ENCODE measurements at regions not wholly inside any gene's neighbourhood (a gene's known extent, or its start where the extent isn't known, plus 50 kb on each side); places are given as distances from the start of the nearest gene placed in this dataset.

DNA sequence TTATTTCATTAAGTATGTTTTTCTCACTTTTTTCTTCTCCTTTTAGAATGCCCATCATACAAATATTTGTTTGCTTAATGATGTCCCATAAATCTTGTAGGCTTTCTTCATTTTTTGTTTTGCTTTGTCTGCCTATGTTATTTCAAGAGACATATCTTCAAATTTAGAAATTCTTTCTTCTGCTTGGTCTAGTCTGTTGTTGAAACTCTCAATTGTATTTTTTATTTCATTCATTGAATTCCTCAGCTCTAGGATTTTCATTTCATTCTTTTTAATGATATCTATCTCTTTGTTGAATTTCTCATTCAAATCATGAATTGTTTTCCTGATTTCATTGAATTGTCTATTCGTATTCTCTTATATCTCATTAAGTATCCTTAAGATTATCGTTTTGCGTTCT, 125.1 kb upstream of the VIPR2 start:
- Histone ChIP-seq H3K36me3 (ENCODE audit: control insufficient read depth in 2 of 2, insufficient read depth in 2 of 2, low read length in 2 of 2) (no peaks in the 10 kb centered on the region), H3K27ac (ENCODE audit: low read length) (no peak overlapping the region), H3K4me3 (ENCODE audit: low read length in 2 of 2) (no peak overlapping the region), H3K9me3 (ENCODE audit: control insufficient read depth in 2 of 2, low read length in 2 of 2) (peaks cover 2 to 11% of the 10 kb centered on the region in 2 donors), H3K4me1 (ENCODE audit: control insufficient read depth, insufficient read depth, low read length) (no peaks in the 10 kb centered on the region), H3K27me3 (ENCODE audit: control insufficient read depth in 1 of 2, insufficient read depth in 2 of 2, low read length in 2 of 2) (no peaks in the 10 kb centered on the region), H3K9ac (ENCODE audit: low read length in 2 of 2) (no peak overlapping the region)

DNA sequence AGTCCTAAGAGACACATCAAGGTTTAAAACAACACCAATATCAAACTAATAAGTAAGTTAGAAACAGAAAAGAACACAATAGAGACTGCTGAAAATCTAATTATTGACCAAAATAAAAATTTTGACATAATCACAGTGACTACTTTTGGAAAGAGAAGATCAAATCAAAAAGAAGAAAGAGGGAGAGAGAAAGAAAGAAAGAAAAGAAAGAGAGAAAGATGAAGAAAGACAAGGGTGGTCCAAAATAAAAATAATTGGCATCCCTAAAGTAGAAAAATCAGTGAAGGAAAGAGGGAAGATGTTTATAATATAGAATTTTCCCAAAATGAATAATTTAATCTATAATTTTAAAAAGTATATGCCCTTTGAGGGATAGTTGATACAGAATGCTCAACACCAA, 118.8 kb upstream of the VIPR2 start:
- H3K27ac ChIP-seq (ENCODE audit: low read length) = no peak overlapping the region
- no peak overlapping the region for H3K4me3 ChIP-seq (ENCODE audit: low read length in 2 of 2)
- no peak overlapping the region for H3K9ac ChIP-seq (ENCODE audit: low read length in 2 of 2)
- H3K27me3 ChIP-seq (ENCODE audit: control insufficient read depth in 1 of 2, insufficient read depth in 2 of 2, low read length in 2 of 2) = no peaks in the 10 kb centered on the region
- H3K9me3 ChIP-seq (ENCODE audit: control insufficient read depth in 2 of 2, low read length in 2 of 2) = no peaks in the 10 kb centered on the region
- H3K36me3 ChIP-seq (ENCODE audit: control insufficient read depth in 2 of 2, insufficient read depth in 2 of 2, low read length in 2 of 2) = no peaks in the 10 kb centered on the region
- no peaks in the 10 kb centered on the region for H3K4me1 ChIP-seq (ENCODE audit: control insufficient read depth, insufficient read depth, low read length)

DNA sequence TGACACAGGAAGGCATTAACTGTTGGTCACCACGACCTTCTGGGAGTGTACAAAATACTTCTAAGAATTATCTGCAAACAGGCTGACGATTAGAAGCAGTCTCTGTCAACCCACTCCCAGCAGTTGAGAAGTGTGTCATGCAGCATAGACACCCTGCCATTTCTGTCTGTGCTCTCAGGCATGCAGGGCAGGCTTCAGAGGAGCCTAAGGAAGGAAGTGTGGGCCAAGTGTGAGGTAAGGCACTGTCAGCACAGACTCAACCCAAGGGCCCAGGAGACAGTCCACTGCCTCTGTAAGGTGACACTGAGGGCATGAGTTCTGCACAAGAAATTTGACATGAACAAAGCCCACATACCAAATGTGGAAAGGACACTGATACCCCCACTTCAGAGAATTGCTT, 109.0 kb upstream of the VIPR2 start:
- no peak overlapping the region for H3K4me3 ChIP-seq (ENCODE audit: low read length in 2 of 2)
- no peaks in the 10 kb centered on the region for H3K9me3 ChIP-seq (ENCODE audit: control insufficient read depth in 2 of 2, low read length in 2 of 2)
- no peak overlapping the region for H3K9ac ChIP-seq (ENCODE audit: low read length in 2 of 2)
- H3K27me3 ChIP-seq (ENCODE audit: control insufficient read depth in 1 of 2, insufficient read depth in 2 of 2, low read length in 2 of 2) = peaks cover 0 to 7% of the 10 kb centered on the region in 2 donors
- H3K36me3 ChIP-seq (ENCODE audit: control insufficient read depth in 2 of 2, insufficient read depth in 2 of 2, low read length in 2 of 2) = no peaks in the 10 kb centered on the region
- H3K27ac ChIP-seq (ENCODE audit: low read length) = no peak overlapping the region
- peaks cover 2% of the 10 kb centered on the region for H3K4me1 ChIP-seq (ENCODE audit: control insufficient read depth, insufficient read depth, low read length)

DNA sequence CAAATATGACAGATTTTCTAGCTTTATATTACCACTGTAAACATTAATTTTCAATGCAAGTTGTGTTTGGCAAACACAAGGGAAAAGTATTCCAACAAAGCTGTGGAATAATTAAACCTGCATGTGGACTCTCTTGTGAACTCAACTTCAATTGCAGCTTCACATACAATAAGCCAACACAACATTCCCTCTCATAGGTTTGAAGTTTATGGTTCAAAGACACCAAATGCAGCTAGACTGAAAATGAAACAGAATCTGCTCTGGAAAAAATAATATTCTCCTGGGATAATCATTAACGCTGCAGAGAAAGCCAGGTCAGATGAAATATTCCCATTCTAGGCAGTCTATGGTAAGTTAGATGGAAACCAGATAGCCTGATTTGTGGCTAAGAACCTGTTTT, 105.8 kb upstream of the VIPR2 start:
- Histone ChIP-seq H3K27ac (ENCODE audit: low read length) (no peak overlapping the region), H3K9ac (ENCODE audit: low read length in 2 of 2) (no peak overlapping the region), H3K4me3 (ENCODE audit: low read length in 2 of 2) (no peak overlapping the region), H3K27me3 (ENCODE audit: control insufficient read depth in 1 of 2, insufficient read depth in 2 of 2, low read length in 2 of 2) (peaks cover 0 to 7% of the 10 kb centered on the region in 2 donors), H3K4me1 (ENCODE audit: control insufficient read depth, insufficient read depth, low read length) (peaks cover 2% of the 10 kb centered on the region), H3K9me3 (ENCODE audit: control insufficient read depth in 2 of 2, low read length in 2 of 2) (no peaks in the 10 kb centered on the region), H3K36me3 (ENCODE audit: control insufficient read depth in 2 of 2, insufficient read depth in 2 of 2, low read length in 2 of 2) (no peaks in the 10 kb centered on the region)

DNA sequence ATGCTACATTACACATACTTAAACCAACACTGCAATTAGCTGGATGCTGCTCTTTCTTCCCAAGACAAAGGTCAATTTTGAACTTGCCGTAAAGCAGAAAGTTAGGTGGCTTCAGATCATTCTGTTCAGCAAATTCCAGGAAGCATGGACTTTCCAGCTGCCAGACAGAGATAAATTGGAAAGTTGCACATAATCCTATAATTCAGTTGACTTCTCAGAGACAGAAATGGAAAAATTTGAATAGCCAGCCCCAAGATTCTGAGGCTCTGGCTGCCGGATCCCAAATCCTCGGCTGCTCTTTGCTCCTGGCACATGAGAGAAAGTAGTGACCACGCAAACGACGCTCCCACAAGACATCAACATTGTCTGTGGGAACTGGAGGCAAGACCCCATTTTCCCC, 105.0 kb upstream of the VIPR2 start:
- Histone ChIP-seq H3K4me3 (ENCODE audit: low read length in 2 of 2) (no peak overlapping the region), H3K27me3 (ENCODE audit: control insufficient read depth in 1 of 2, insufficient read depth in 2 of 2, low read length in 2 of 2) (peaks cover 0 to 7% of the 10 kb centered on the region in 2 donors), H3K9ac (ENCODE audit: low read length in 2 of 2) (no peak overlapping the region), H3K27ac (ENCODE audit: low read length) (no peak overlapping the region), H3K36me3 (ENCODE audit: control insufficient read depth in 2 of 2, insufficient read depth in 2 of 2, low read length in 2 of 2) (no peaks in the 10 kb centered on the region), H3K4me1 (ENCODE audit: control insufficient read depth, insufficient read depth, low read length) (peaks cover 2% of the 10 kb centered on the region), H3K9me3 (ENCODE audit: control insufficient read depth in 2 of 2, low read length in 2 of 2) (no peaks in the 10 kb centered on the region)

DNA sequence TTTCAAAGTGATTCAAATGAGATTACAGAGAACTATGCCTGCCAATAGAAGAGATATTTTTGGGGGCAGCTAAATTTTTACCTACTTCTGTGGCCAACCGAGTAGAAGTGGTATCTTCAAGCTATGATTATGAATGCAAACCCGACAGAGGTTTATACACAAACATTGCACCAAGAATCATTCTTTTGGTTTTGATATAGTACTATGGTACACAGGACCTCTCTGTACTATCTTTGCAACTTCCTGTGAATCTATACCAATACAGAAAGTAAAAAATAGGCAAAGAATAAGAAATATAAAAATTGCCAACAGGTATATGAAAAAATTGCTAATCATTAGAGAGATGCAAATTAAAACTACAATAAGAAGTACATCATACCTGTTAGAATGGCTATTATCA, 103.2 kb upstream of the VIPR2 start:
- Histone ChIP-seq H3K9ac (ENCODE audit: low read length in 2 of 2) (no peak overlapping the region), H3K27me3 (ENCODE audit: control insufficient read depth in 1 of 2, insufficient read depth in 2 of 2, low read length in 2 of 2) (peaks cover 0 to 7% of the 10 kb centered on the region in 2 donors), H3K36me3 (ENCODE audit: control insufficient read depth in 2 of 2, insufficient read depth in 2 of 2, low read length in 2 of 2) (no peaks in the 10 kb centered on the region), H3K9me3 (ENCODE audit: control insufficient read depth in 2 of 2, low read length in 2 of 2) (no peaks in the 10 kb centered on the region), H3K4me3 (ENCODE audit: low read length in 2 of 2) (no peak overlapping the region), H3K27ac (ENCODE audit: low read length) (no peak overlapping the region), H3K4me1 (ENCODE audit: control insufficient read depth, insufficient read depth, low read length) (peaks cover 2% of the 10 kb centered on the region)

DNA sequence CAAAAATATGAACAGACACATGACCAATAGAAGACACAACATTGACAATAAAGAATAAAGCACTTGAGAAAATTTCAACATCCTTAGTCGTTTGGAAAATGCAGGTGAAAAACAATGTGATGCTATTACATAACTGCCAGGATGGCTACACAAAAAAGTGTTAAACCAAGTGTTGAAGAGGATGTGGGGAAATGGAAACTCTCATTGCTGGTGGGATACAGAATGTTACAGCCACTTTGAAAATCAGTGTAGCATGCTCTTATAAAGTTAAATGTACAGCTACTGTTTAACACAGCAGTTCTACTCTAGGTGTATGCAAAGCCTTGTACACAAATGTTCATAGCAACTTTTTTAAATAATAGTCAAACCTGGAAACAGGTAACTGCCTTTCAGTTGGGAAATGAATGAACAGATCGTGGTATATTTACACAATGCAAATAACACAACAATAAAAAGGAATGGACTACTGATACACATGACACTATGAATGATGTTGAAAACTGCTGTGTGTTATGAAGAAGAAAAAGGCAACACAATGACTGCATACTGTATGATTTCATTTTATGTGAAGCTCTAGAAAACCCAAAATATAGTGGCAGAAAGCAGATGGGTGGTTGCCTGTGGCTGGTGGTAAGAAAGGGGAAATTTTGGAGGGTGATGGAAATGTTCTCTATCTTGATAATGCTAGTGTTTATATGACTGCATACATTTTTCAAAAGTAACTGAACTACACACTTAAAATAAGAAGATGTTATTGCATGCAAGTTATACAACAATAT, 102.2 kb upstream of the VIPR2 start:
- H3K27ac ChIP-seq (ENCODE audit: low read length) = no peak overlapping the region
- no peaks in the 10 kb centered on the region for H3K36me3 ChIP-seq (ENCODE audit: control insufficient read depth in 2 of 2, insufficient read depth in 2 of 2, low read length in 2 of 2)
- no peaks in the 10 kb centered on the region for H3K4me1 ChIP-seq (ENCODE audit: control insufficient read depth, insufficient read depth, low read length)
- H3K9me3 ChIP-seq (ENCODE audit: control insufficient read depth in 2 of 2, low read length in 2 of 2) = no peaks in the 10 kb centered on the region
- no peak overlapping the region for H3K9ac ChIP-seq (ENCODE audit: low read length in 2 of 2)
- no peak overlapping the region for H3K4me3 ChIP-seq (ENCODE audit: low read length in 2 of 2)
- H3K27me3 ChIP-seq (ENCODE audit: control insufficient read depth in 1 of 2, insufficient read depth in 2 of 2, low read length in 2 of 2) = no peaks in the 10 kb centered on the region

DNA sequence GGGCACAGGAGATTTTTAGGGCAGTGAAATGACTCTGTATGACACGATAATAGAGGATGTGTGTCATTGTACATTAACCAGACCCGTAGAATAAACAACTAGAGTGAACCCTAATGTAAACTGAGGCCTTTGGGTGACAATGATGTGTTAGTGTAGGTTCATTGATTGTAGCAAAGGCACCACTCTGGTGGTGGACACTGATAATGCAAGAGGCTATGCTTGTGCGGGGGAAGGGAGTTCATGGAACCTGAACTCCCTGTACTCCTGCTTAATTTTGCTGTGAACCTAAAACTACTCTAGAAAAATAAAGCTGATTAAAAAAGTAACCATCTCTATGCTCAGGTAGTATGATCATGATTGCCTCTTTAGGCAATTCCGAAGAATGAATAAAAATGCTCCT, 96.3 kb upstream of the VIPR2 start:
- Histone ChIP-seq H3K36me3 (ENCODE audit: control insufficient read depth in 2 of 2, insufficient read depth in 2 of 2, low read length in 2 of 2) (no peaks in the 10 kb centered on the region), H3K9ac (ENCODE audit: low read length in 2 of 2) (no peak overlapping the region), H3K4me3 (ENCODE audit: low read length in 2 of 2) (no peak overlapping the region), H3K4me1 (ENCODE audit: control insufficient read depth, insufficient read depth, low read length) (peaks cover 3% of the 10 kb centered on the region), H3K27me3 (ENCODE audit: control insufficient read depth in 1 of 2, insufficient read depth in 2 of 2, low read length in 2 of 2) (peaks cover 0 to 2% of the 10 kb centered on the region in 2 donors), H3K9me3 (ENCODE audit: control insufficient read depth in 2 of 2, low read length in 2 of 2) (no peaks in the 10 kb centered on the region), H3K27ac (ENCODE audit: low read length) (no peak overlapping the region)

DNA sequence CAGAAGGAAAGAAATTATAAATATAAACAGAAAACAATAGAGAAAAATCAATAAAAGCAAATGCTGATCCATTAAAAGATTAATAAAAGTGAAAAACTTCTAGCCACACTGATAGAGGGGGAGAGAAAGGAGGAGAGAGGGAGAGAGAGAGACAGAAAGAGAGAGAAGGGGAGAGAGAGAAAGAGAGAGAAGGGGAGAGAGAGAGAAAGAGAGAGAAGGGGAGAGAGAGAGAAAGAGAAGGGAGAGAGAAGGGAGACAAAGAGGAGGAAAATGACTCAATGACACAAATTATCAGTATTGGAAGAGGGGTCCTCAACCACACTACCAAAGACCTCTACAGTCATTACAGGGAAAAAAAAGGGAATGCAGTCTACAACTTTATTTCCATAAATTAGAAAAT, 94.4 kb upstream of the VIPR2 start:
- Histone ChIP-seq H3K9me3 (ENCODE audit: control insufficient read depth in 2 of 2, low read length in 2 of 2) (no peaks in the 10 kb centered on the region), H3K9ac (ENCODE audit: low read length in 2 of 2) (no peak overlapping the region), H3K4me3 (ENCODE audit: low read length in 2 of 2) (no peak overlapping the region), H3K36me3 (ENCODE audit: control insufficient read depth in 2 of 2, insufficient read depth in 2 of 2, low read length in 2 of 2) (no peaks in the 10 kb centered on the region), H3K27ac (ENCODE audit: low read length) (no peak overlapping the region), H3K27me3 (ENCODE audit: control insufficient read depth in 1 of 2, insufficient read depth in 2 of 2, low read length in 2 of 2) (peaks cover 0 to 2% of the 10 kb centered on the region in 2 donors), H3K4me1 (ENCODE audit: control insufficient read depth, insufficient read depth, low read length) (peaks cover 3% of the 10 kb centered on the region)

DNA sequence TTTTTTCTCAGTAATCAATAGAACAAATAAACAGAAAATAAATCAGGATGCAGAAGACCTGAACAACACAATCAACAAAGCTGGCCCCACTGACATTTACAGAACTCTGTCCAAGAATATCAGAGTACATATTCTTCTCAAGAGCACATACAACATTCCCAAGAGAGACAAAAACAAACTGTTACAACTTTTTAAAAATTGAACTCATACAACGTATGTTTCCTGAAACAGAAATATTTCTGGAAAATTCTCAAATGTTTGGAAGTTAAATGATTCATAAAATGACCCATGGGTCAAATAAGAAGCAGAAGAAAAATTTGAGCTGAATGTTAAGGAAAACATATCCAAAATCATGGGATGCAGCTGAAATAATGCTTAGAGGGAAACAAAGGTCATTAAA, 93.9 kb upstream of the VIPR2 start:
- Histone ChIP-seq H3K27ac (ENCODE audit: low read length) (no peak overlapping the region), H3K4me1 (ENCODE audit: control insufficient read depth, insufficient read depth, low read length) (peaks cover 3% of the 10 kb centered on the region), H3K27me3 (ENCODE audit: control insufficient read depth in 1 of 2, insufficient read depth in 2 of 2, low read length in 2 of 2) (peaks cover 0 to 2% of the 10 kb centered on the region in 2 donors), H3K36me3 (ENCODE audit: control insufficient read depth in 2 of 2, insufficient read depth in 2 of 2, low read length in 2 of 2) (no peaks in the 10 kb centered on the region), H3K9me3 (ENCODE audit: control insufficient read depth in 2 of 2, low read length in 2 of 2) (no peaks in the 10 kb centered on the region), H3K4me3 (ENCODE audit: low read length in 2 of 2) (no peak overlapping the region), H3K9ac (ENCODE audit: low read length in 2 of 2) (no peak overlapping the region)

DNA sequence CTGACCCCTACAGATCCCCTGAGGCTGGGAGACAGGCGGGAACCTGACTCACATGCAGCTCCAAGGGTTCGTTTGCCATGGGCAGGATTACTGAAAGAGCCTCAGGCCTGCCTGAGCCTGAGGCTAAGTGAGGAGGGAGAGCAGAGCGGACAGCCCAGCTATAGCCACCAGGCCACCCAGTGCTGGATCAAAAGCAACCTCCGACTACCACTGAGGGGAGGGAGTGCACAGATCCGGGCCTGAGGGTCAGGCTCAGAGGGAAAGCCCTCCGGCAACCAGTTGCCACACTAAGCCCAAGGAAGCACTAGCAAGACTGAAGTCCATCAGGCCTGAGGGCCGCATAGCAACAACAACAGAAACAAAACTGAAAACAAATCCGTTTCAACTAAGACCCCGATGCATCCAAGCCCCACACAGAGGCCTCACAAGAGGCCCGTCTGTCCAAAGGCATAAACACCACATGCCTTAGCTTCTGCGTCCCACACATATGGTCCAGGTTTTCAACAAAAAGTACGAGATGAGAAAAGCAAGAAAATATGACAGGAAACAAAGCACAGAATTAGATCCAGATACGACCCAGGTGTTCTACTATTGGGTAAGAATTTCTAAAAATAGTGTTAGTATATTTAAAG, 92.5 kb upstream of the VIPR2 start:
- H3K4me3 ChIP-seq (ENCODE audit: low read length in 2 of 2) = peak overlapping the region in 1 of 2 donors; percentile 16
- no peak overlapping the region for H3K27ac ChIP-seq (ENCODE audit: low read length)
- H3K4me1 ChIP-seq (ENCODE audit: control insufficient read depth, insufficient read depth, low read length) = peaks cover 3% of the 10 kb centered on the region
- no peaks in the 10 kb centered on the region for H3K9me3 ChIP-seq (ENCODE audit: control insufficient read depth in 2 of 2, low read length in 2 of 2)
- no peak overlapping the region for H3K9ac ChIP-seq (ENCODE audit: low read length in 2 of 2)
- peaks cover 0 to 2% of the 10 kb centered on the region in 2 donors for H3K27me3 ChIP-seq (ENCODE audit: control insufficient read depth in 1 of 2, insufficient read depth in 2 of 2, low read length in 2 of 2)
- no peaks in the 10 kb centered on the region for H3K36me3 ChIP-seq (ENCODE audit: control insufficient read depth in 2 of 2, insufficient read depth in 2 of 2, low read length in 2 of 2)
